ENCODE measurements at regions not wholly inside any gene's neighbourhood (a gene's known extent, or its start where the extent isn't known, plus 50 kb on each side); places are given as distances from the start of the nearest gene placed in this dataset.

- intact Hi-C loops (cut with DNase I) = no loop called here
- Histone ChIP-seq H3K4me1 (no peaks in the 10 kb centered on the region), H3K4me3 (no peak overlapping the region), H3K27ac (no peak overlapping the region), H3K36me3 (no peaks in the 10 kb centered on the region), H3K9me3 (no peaks in the 10 kb centered on the region), H3K27me3 (no peaks in the 10 kb centered on the region)
- no peak for DNase-seq
- TF ChIP-seq POLR2A (IDR thresholded peaks at IDR 0.05) (no peak), CTCF (IDR thresholded peaks at IDR 0.05) (no peak)
- WGBS, 2 donors = 61 to 64% methylated on average over 2 of the region's 2 CpGs
Measured at GRCh38 chr4:29131304-29131703, 1588.9 kb upstream of the PCDH7 start.

GRCh38 chr4:29142708-29143107, 1577.5 kb upstream of the PCDH7 start:
- TF ChIP-seq CTCF (IDR thresholded peaks at IDR 0.05) (no peak), POLR2A (IDR thresholded peaks at IDR 0.05) (no peak)
- no peaks in the 10 kb centered on the region for H3K4me1 ChIP-seq
- 45 to 60% methylated on average over 2 of the region's 2 CpGs for WGBS, 2 donors
- H3K27me3 ChIP-seq = no peaks in the 10 kb centered on the region
- no peaks in the 10 kb centered on the region for H3K36me3 ChIP-seq
- H3K27ac ChIP-seq = no peak overlapping the region
- no peak overlapping the region for H3K4me3 ChIP-seq
- intact Hi-C loops (cut with DNase I) = no loop called here
- no peak for DNase-seq
- no peaks in the 10 kb centered on the region for H3K9me3 ChIP-seq

- no peaks in the 10 kb centered on the region for H3K27me3 ChIP-seq
- H3K9me3 ChIP-seq = no peaks in the 10 kb centered on the region
- intact Hi-C loops (cut with DNase I) = no loop called here
- no peak for TF ChIP-seq CTCF (IDR thresholded peaks at IDR 0.05)
- TF ChIP-seq POLR2A (IDR thresholded peaks at IDR 0.05) = no peak
- WGBS, 2 donors = 61% methylated on average over 2 of the region's 2 CpGs
- no peaks in the 10 kb centered on the region for H3K36me3 ChIP-seq
- H3K4me1 ChIP-seq = no peaks in the 10 kb centered on the region
- no peak for DNase-seq
- no peak overlapping the region for H3K27ac ChIP-seq
- H3K4me3 ChIP-seq = no peak overlapping the region
Measured at GRCh38 chr4:29151584-29151983, 1568.6 kb upstream of the PCDH7 start.

- H3K4me1 ChIP-seq = no peaks in the 10 kb centered on the region
- no peaks in the 10 kb centered on the region for H3K36me3 ChIP-seq
- no peaks in the 10 kb centered on the region for H3K9me3 ChIP-seq
- H3K27ac ChIP-seq = no peak overlapping the region
- H3K27me3 ChIP-seq = no peaks in the 10 kb centered on the region
- 37 to 40% methylated on average over 3 of the region's 3 CpGs for WGBS, 2 donors
- no peak overlapping the region for H3K4me3 ChIP-seq
- TF ChIP-seq POLR2A (IDR thresholded peaks at IDR 0.05) (no peak), CTCF (IDR thresholded peaks at IDR 0.05) (no peak)
- intact Hi-C loops (cut with DNase I) = no loop called here
- no peak for DNase-seq
Measured at GRCh38 chr4:29153642-29154041, 1566.5 kb upstream of the PCDH7 start.

- no peaks in the 10 kb centered on the region for H3K9me3 ChIP-seq
- 42 to 67% methylated on average over 1 of the region's 1 CpG for WGBS, 2 donors
- no peak overlapping the region for H3K27ac ChIP-seq
- no peaks in the 10 kb centered on the region for H3K4me1 ChIP-seq
- no peaks in the 10 kb centered on the region for H3K27me3 ChIP-seq
- H3K4me3 ChIP-seq = no peak overlapping the region
- H3K36me3 ChIP-seq = no peaks in the 10 kb centered on the region
- TF ChIP-seq POLR2A (IDR thresholded peaks at IDR 0.05) (no peak), CTCF (IDR thresholded peaks at IDR 0.05) (no peak)
- intact Hi-C loops (cut with DNase I) = no loop called here
- DNase-seq = no peak
Measured at GRCh38 chr4:29175291-29175690, 1544.9 kb upstream of the PCDH7 start.
